OCI-LY3 (cell line): ENCODE measurements at regions not wholly inside any gene's neighbourhood (a gene's known extent, or its start where the extent isn't known, plus 50 kb on each side); places are given as distances from the start of the nearest gene placed in this dataset.

ENCODE experiments used
- H2AFZ ChIP-seq: fragments of 200-600, 300-600 bp; shearing (Covaris generic); 2 replicates; pipeline ENCODE4 v1.6.0; 2014; ENCODE audit warnings: antibody characterized with exemption, low read depth, low read length
- H3K27ac ChIP-seq: fragments of 200-600, 300-600 bp; sonication (generic); 2 replicates; pipeline ENCODE4 v1.5.1; 2014; ENCODE audit warnings: mild to moderate bottlenecking, low read length, moderate library complexity, mixed read lengths
- H3K27me3 ChIP-seq: fragments of 200-600, 300-600 bp; sonication (generic); 2 replicates; pipeline ENCODE4 v1.6.1; 2014; ENCODE audit warnings: low read depth, low read length, mixed read lengths
- H3K36me3 ChIP-seq: fragments of 200-600, 300-600 bp; sonication (generic); replicated peaks from 2 replicates; pipeline ENCODE3; 2014; ENCODE audit warnings: low read depth, low read length, mixed read lengths
- H3K4me1 ChIP-seq: fragments of 300-600, 200-600 bp; sonication (generic); 2 replicates; pipeline ENCODE4 v1.6.1; 2014; ENCODE audit warnings: low read length, mixed read lengths
- H3K4me2 ChIP-seq: fragments of 200-600, 300-600 bp; sonication (generic); 2 replicates; pipeline ENCODE4 v1.6.1; 2014; ENCODE audit warnings: low read length, mixed read lengths
- H3K4me3 ChIP-seq: fragments of 300-600, 200-600 bp; sonication (generic); 2 replicates; pipeline ENCODE4 v1.5.1; 2014; ENCODE audit warnings: antibody characterized with exemption, mild to moderate bottlenecking, low read length, moderate library complexity
- H3K79me2 ChIP-seq: fragments of 300-600, 200-600 bp; shearing (Covaris generic); 2 replicates; pipeline ENCODE4 v1.6.1; 2014; ENCODE audit warnings: mild to moderate bottlenecking, low read length, mixed read lengths
- H3K9ac ChIP-seq: fragments of 300-600, 200-600 bp; shearing (Covaris generic); 2 replicates; pipeline ENCODE4 v1.6.0; 2014; ENCODE audit warnings: mild to moderate bottlenecking, low read length, moderate library complexity
- H3K9me3 ChIP-seq: fragments of 200-600, 300-600 bp; shearing (Covaris generic); 2 replicates; pipeline ENCODE4 v1.6.1; 2014; ENCODE audit warnings: low read length, mixed read lengths; ENCODE audit not compliant: insufficient read depth
- H4K20me1 ChIP-seq: fragments of 200-600, 300-600 bp; sonication (generic); 2 replicates; pipeline ENCODE4 v1.6.1; 2016; ENCODE audit warnings: low read length, mixed read lengths; ENCODE audit not compliant: insufficient read depth
- EZH2phosphoT487 ChIP-seq: fragments of 200-600 bp; shearing (Covaris generic); IDR thresholded peaks from 2 replicates; pipeline ENCODE4 v1.6.1; 2018; ENCODE audit warnings: antibody characterized with exemption, mixed run types, low read depth
- TF ChIP-seq, protein P1 (sequence below): fragments of 200-600, 300-600 bp; sonication (generic); IDR thresholded peaks from 2 replicates; pipeline ENCODE4 v1.5.1; 2014; ENCODE audit warnings: antibody characterized with exemption, low read length, low read depth

DNA sequence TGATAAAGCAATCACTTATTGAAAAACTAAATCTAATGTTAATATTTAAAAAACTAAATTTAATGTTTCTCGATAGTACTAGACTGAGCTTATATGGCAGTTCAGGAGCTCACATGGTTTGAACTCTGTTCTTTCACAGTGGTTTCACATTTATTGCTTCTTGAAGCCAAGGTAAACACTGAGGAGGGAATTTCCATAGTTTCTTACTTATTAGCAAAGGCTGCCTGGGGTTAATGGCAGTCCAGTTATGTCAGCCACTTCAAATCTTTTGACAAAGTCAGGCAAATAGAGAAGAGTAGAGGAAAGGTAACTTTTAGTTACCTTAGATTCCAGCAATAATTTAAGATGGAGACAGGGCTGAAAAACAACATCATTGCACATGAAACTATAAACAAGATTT, 831.5 kb downstream of the ROBO2 start:
- H3K9ac ChIP-seq: no peak overlapping the region
- no peaks in the 10 kb centered on the region for H3K79me2 ChIP-seq
- TF ChIP-seq, protein P1, sequence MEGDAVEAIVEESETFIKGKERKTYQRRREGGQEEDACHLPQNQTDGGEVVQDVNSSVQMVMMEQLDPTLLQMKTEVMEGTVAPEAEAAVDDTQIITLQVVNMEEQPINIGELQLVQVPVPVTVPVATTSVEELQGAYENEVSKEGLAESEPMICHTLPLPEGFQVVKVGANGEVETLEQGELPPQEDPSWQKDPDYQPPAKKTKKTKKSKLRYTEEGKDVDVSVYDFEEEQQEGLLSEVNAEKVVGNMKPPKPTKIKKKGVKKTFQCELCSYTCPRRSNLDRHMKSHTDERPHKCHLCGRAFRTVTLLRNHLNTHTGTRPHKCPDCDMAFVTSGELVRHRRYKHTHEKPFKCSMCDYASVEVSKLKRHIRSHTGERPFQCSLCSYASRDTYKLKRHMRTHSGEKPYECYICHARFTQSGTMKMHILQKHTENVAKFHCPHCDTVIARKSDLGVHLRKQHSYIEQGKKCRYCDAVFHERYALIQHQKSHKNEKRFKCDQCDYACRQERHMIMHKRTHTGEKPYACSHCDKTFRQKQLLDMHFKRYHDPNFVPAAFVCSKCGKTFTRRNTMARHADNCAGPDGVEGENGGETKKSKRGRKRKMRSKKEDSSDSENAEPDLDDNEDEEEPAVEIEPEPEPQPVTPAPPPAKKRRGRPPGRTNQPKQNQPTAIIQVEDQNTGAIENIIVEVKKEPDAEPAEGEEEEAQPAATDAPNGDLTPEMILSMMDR: no peak
- no peak for TF ChIP-seq EZH2phosphoT487

DNA sequence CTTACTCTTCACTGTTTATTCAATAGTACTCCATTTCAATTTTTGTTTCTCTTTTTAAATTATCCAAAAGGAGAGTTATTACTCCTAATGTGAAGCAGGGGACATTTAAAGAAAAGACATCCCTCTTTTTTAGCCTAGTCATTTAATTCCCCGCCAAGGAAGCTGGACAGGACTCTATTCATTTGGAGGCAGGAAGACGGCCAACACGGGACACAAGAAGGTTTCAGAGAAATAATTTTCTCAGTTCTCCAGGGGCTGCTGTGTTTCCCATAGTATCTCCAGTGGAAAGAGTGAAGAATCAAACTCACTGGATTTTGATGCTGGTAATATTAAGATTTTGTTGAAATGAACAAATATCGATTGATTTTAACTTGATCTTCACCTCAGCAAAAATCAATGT, 833.7 kb downstream of the ROBO2 start:
- H4K20me1 ChIP-seq: no peaks in the 10 kb centered on the region
- no peak overlapping the region for H3K27ac ChIP-seq
- TF ChIP-seq, protein P1: no peak
- no peak for TF ChIP-seq EZH2phosphoT487
- no peaks in the 10 kb centered on the region for H3K79me2 ChIP-seq
- no peak overlapping the region for H3K4me2 ChIP-seq
- H3K4me1 ChIP-seq: no peaks in the 10 kb centered on the region
- H3K9me3 ChIP-seq: 0 out of 2 replicates have a peak, but pooled peaks cover 4% of the 10 kb centered on the region
- no peak overlapping the region for H2AFZ ChIP-seq
- no peaks in the 10 kb centered on the region for H3K36me3 ChIP-seq
- H3K27me3 ChIP-seq: no peaks in the 10 kb centered on the region
- no peak overlapping the region for H3K4me3 ChIP-seq
- no peak overlapping the region for H3K9ac ChIP-seq

More for the DNA sequence above, 831.5 kb downstream of the ROBO2 start:
- Histone ChIP-seq H4K20me1 (no peaks in the 10 kb centered on the region), H3K4me3 (no peak overlapping the region), H2AFZ (no peak overlapping the region), H3K4me1 (no peaks in the 10 kb centered on the region), H3K4me2 (no peak overlapping the region), H3K9me3 (0 out of 2 replicates have a peak, but pooled peaks cover 4% of the 10 kb centered on the region), H3K27me3 (no peaks in the 10 kb centered on the region), H3K27ac (no peak overlapping the region), H3K36me3 (no peaks in the 10 kb centered on the region)

DNA sequence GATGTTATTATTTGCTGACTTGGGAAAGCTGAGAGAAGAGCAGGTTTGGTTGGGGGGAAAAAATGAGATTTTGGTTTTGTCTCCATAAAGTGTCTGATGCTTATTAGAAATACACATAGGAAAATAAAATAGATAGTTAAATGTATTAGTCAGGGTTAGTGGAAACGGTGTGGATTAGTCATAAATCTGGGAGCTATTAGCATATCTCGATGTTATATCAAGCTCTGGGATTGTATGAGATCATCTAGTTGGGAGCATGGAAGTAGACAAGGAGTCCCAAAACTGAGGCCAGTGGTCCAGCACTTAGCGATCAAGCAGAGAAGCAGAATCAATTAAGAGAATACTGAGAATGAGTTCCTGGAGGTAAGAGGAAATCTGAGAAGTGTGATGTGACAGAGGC, 845.5 kb downstream of the ROBO2 start:
- Histone ChIP-seq H3K9ac (no peak overlapping the region), H2AFZ (no peak overlapping the region), H3K9me3 (no peaks in the 10 kb centered on the region), H3K79me2 (no peaks in the 10 kb centered on the region), H3K27ac (no peak overlapping the region), H3K4me2 (no peak overlapping the region), H4K20me1 (no peaks in the 10 kb centered on the region), H3K4me1 (no peaks in the 10 kb centered on the region), H3K36me3 (no peaks in the 10 kb centered on the region), H3K27me3 (no peaks in the 10 kb centered on the region), H3K4me3 (no peak overlapping the region)
- TF ChIP-seq, protein P1: no peak

DNA sequence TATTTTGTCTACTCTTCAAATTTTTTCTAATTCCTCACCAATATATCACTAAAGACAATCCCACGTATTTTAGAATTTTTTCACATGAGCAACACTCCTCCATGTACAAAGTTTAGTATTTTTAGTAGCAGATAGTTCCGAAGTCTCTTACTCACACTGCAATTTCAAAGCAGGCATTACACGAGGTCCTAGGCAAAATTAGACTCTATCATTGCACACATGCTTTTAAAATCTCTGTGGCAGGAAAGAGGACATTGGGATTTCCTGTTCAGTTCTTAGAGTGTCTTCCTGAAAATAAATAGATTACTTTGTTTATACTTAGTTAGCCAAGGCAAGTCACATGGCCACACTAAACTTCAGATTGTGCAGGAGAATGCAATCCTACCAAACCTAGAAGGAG, 847.7 kb downstream of the ROBO2 start:
- H3K27me3 ChIP-seq: no peaks in the 10 kb centered on the region
- no peak overlapping the region for H3K27ac ChIP-seq
- no peak overlapping the region for H3K9ac ChIP-seq
- no peak overlapping the region for H3K4me2 ChIP-seq
- H3K4me3 ChIP-seq: no peak overlapping the region
- H3K9me3 ChIP-seq: no peaks in the 10 kb centered on the region
- no peaks in the 10 kb centered on the region for H3K36me3 ChIP-seq
- TF ChIP-seq, protein P1: no peak
- TF ChIP-seq EZH2phosphoT487: no peak
- no peaks in the 10 kb centered on the region for H3K4me1 ChIP-seq
- no peaks in the 10 kb centered on the region for H3K79me2 ChIP-seq
- no peaks in the 10 kb centered on the region for H4K20me1 ChIP-seq
- H2AFZ ChIP-seq: no peak overlapping the region
